Adrenal gland (tissue), 9 donors: ENCODE measurements at regions not wholly inside any gene's neighbourhood (a gene's known extent, or its start where the extent isn't known, plus 50 kb on each side); places are given as distances from the start of the nearest gene placed in this dataset.

Experiments
- DNase-seq, 7 donors: peaks; one replicate each; pipeline ENCODE4 v3.0.0-alpha.2; 2019 to 2020
- H3K27ac ChIP-seq, 5 donors: fragments of 200-600 bp; sonication (generic) in 4 of 5; 1 replicate in 3 of 5; 2 replicates in 2 of 5; pipeline versions ENCODE4 v1.5.1 to v1.8.0; 2016 to 2020; ENCODE audit warnings: mild to moderate bottlenecking in 1 of 5
- H3K27me3 ChIP-seq: fragments of 200-600 bp; 2 replicates; pipeline ENCODE4 v1.8.0; 2021
- H3K36me3 ChIP-seq, 2 donors: fragments of 200-600 bp; replicated peaks in 1 of 2; 1 replicate in 1 of 2; 2 replicates in 1 of 2; pipeline versions ENCODE4 v1.5.1 to v1.8.0; 2018 to 2022
- H3K4me1 ChIP-seq, 2 donors: fragments of 200-600 bp; replicated peaks in 1 of 2; 1 replicate in 1 of 2; 2 replicates in 1 of 2; pipeline versions ENCODE4 v1.5.1 to v1.8.0; 2018 to 2021
- H3K4me3 ChIP-seq, 4 donors: fragments of 200-600 bp; sonication (generic) in 3 of 4; one replicate each; pipeline ENCODE4 v1.5.1; 2016 to 2018
- H3K9me3 ChIP-seq, 3 donors: fragments of 200-600 bp; sonication (generic) in 1 of 3; replicated peaks in 1 of 3; 1 replicate in 2 of 3; 2 replicates in 1 of 3; pipeline versions ENCODE4 v1.5.1 to v1.8.0; 2016 to 2021
- CTCF ChIP-seq, 6 experiments: fragments of 450-650 bp in 4 of 6; fragments of 200-600 bp in 2 of 6; sonication (generic) in 1 of 6; IDR thresholded peaks; 1 replicate in 5 of 6; 2 replicates in 1 of 6; pipeline versions ENCODE4 v1.5.1 to v1.8.0; 2016 to 2021; ENCODE audit warnings: antibody characterized with exemption in 6 of 6, mild to moderate bottlenecking in 2 of 6, moderate library complexity in 1 of 6
- POLR2A ChIP-seq, 2 donors: fragments of 450-650 bp; IDR thresholded peaks; one replicate each; pipeline ENCODE4 v1.6.1; 2017; ENCODE audit warnings: antibody characterized with exemption in 2 of 2, mild to moderate bottlenecking in 2 of 2, moderate library complexity in 1 of 2
- WGBS, 4 donors: extraction: QIAGEN DNeasy Blood & Tissue Kit in 2 of 4; methylation state at CpG; one replicate each; pipeline versions ENCODE4 v1.1.5 to v1.1.7; 2013 to 2017; 5-methylcytosine and 5-hydroxymethylcytosine counted together
- intact Hi-C, 2 donors: fragments of 100-400 bp; cut with DNase I; formaldehyde crosslinking; loops; one replicate each; pipeline versions ENCODE4 v1.14.1 to v1.15.0; 2022 to 2023
- donor health status: healthy with polysubstance abuse.
- donor health status: Bipolar disorder and iron deficiency.
- donor health status: DM: yes; HTN: yes; CAD: no.
- donor health status: DM: no; HTN: no; CAD: no.
- donor health status: DM: no; HTN: no; CAD: no.

DNA sequence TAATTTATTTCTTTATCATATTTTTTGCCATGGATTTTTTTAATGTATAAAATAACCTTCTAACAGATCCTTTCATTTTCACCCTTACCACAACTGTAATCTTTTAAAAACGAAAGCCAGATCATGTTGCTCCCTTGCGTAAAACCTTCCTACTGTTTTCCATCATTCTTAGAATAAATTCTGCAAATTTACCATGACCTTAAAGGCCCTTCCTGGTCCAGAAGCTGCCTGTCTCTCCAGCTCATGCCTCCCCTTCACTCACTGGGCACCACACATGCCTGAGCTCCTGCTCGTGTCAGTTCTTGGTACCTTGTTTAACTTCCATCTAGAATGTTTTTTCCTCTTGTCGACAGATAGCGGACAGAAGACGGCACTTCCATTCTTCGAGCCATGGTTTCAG is 245.0 kb upstream of the CDH5 start:
- intact Hi-C loops = no loop called here
- Histone ChIP-seq H3K9me3 (no peaks in the 10 kb centered on the region), H3K27ac (no peak overlapping the region), H3K27me3 (no peaks in the 10 kb centered on the region), H3K4me1 (no peaks in the 10 kb centered on the region), H3K4me3 (no peak overlapping the region), H3K36me3 (no peaks in the 10 kb centered on the region)
- TF ChIP-seq CTCF (IDR thresholded peaks at IDR 0.05) (no peak), POLR2A (IDR thresholded peaks at IDR 0.05) (no peak)
- WGBS, 4 donors = 72 to 90% (median 82%) methylated on average over 7 of the region's 7 CpGs
- no peak for DNase-seq

DNA sequence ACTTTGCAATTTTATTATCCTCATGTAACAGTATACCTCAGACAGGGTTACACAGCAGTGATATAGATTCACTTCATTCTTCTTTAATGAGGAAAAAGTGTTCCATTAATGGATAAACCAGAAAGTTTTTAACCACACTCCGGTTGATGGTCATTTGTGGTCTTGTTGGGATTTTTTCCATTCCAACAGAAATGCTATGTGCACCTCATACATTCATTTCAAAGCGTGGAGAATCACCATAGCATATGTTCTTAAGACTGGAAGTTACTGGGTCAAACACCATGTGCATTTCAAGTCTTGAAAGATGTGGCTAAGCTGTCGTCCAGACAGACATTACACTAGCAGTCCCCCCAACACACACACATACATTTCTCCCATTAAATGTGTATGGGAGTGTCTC is 245.8 kb upstream of the CDH5 start:
- Histone ChIP-seq H3K27ac (no peak overlapping the region), H3K36me3 (no peaks in the 10 kb centered on the region), H3K4me3 (no peak overlapping the region), H3K27me3 (no peaks in the 10 kb centered on the region), H3K9me3 (no peaks in the 10 kb centered on the region), H3K4me1 (no peaks in the 10 kb centered on the region)
- no peak for DNase-seq
- TF ChIP-seq CTCF (IDR thresholded peaks at IDR 0.05) = no peak
- no peak for TF ChIP-seq POLR2A (IDR thresholded peaks at IDR 0.05)
- 79 to 91% (median 85%) methylated on average over 3 of the region's 3 CpGs for WGBS, 4 donors
- intact Hi-C loops = no loop called here

DNA sequence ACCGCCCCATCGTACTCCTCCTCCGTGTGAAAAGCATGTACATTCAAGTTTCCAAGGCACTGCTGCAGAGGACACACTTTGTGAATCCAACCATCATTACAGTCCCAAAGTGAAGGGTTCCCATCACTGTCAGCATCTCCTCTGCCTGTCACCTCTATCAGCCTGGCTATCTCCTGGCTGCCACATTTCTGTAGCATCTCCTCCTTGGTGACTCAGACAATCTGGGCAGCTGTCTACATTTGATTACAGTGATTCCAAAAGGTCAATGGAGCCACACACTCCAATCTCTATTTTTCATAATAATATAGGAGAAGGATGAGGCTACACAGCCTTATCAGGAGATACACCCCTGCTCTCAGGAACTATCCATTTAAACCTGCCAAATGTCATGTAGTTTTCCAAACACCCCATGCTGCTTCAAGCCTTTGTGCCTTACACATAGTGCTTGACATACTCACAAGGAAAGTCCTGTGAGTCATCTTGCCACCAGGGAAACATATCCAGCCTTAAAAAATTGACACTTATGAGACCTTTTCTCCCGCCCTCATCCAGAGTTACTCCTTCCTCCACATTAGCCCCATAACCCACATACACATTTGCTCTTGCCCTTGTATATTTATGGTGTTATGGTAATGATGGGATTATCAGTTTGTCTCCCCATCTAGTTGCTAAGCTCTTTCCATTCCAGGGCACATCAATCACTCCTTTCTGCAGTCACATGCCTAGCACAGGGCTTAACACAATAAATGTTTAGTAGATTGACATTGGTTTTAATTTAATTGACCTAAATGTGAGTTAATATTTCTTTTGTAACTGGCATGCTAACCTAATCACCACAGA is 250.1 kb upstream of the CDH5 start:
- no peaks in the 10 kb centered on the region for H3K4me1 ChIP-seq
- H3K36me3 ChIP-seq = no peaks in the 10 kb centered on the region
- intact Hi-C loops = no loop called here
- H3K4me3 ChIP-seq = no peak overlapping the region
- no peak overlapping the region for H3K27ac ChIP-seq
- DNase-seq = no peak
- no peaks in the 10 kb centered on the region for H3K27me3 ChIP-seq
- 82 to 95% (median 87%) methylated on average over 4 of the region's 4 CpGs for WGBS, 4 donors
- TF ChIP-seq POLR2A (IDR thresholded peaks at IDR 0.05) (no peak), CTCF (IDR thresholded peaks at IDR 0.05) (no peak)
- no peaks in the 10 kb centered on the region for H3K9me3 ChIP-seq

- 75 to 85% (median 82%) methylated on average over 3 of the region's 3 CpGs for WGBS, 4 donors
- intact Hi-C loops = no loop called here
These were observed 251.1 kb upstream of the CDH5 start for GRCh38 chr16:66115373-66115772.

More at GRCh38 chr16:66115373-66115772, 251.1 kb upstream of the CDH5 start:
- Histone ChIP-seq H3K4me1 (no peaks in the 10 kb centered on the region), H3K4me3 (no peak overlapping the region), H3K27me3 (no peaks in the 10 kb centered on the region), H3K9me3 (no peaks in the 10 kb centered on the region), H3K27ac (no peak overlapping the region), H3K36me3 (no peaks in the 10 kb centered on the region)
- TF ChIP-seq CTCF (IDR thresholded peaks at IDR 0.05) (no peak), POLR2A (IDR thresholded peaks at IDR 0.05) (no peak)
- DNase-seq = no peak
